ENCODE measurements at regions not wholly inside any gene's neighbourhood (a gene's known extent, or its start where the extent isn't known, plus 50 kb on each side); places are given as distances from the start of the nearest gene placed in this dataset.

- no peak for DNase-seq
Measured at GRCh38 chr2:8254791-8255447, 426.9 kb upstream of the ID2 start.

- no peak for DNase-seq
Measured at GRCh38 chr2:8255448-8255800, 426.4 kb upstream of the ID2 start.

- DNase-seq, result no peak
Measured at GRCh38 chr2:8256905-8257304, 425.0 kb upstream of the ID2 start.

- no peak for DNase-seq
Measured at GRCh38 chr2:8257502-8257901, 424.4 kb upstream of the ID2 start.

- no peak for DNase-seq
Measured at GRCh38 chr2:8258406-8258805, 423.4 kb upstream of the ID2 start.

- DNase-seq, result no peak
Measured at GRCh38 chr2:8259106-8259840, 422.6 kb upstream of the ID2 start.

- no peak for DNase-seq
Measured at GRCh38 chr2:8259841-8260178, 422.0 kb upstream of the ID2 start.

- DNase-seq, result no peak
Measured at GRCh38 chr2:8260213-8260612, 421.6 kb upstream of the ID2 start.

GRCh38 chr2:8263901-8264300, 418.0 kb upstream of the ID2 start:
- no peak for DNase-seq

- no peak for DNase-seq
Measured at GRCh38 chr2:8264981-8265380, 416.9 kb upstream of the ID2 start.

GRCh38 chr2:8265476-8266226, 416.2 kb upstream of the ID2 start:
- no peak for DNase-seq

- DNase-seq, result no peak
Measured at GRCh38 chr2:8266563-8266962, 415.3 kb upstream of the ID2 start.

- DNase-seq, result no peak
Measured at GRCh38 chr2:8267048-8267447, 414.8 kb upstream of the ID2 start.

- no peak for DNase-seq
Measured at GRCh38 chr2:8267721-8268120, 414.1 kb upstream of the ID2 start.

- no peak for DNase-seq
Measured at GRCh38 chr2:8268172-8268783, 413.6 kb upstream of the ID2 start.

GRCh38 chr2:8270699-8271098, 411.2 kb upstream of the ID2 start:
- DNase-seq, result no peak

GRCh38 chr2:8271461-8271860, 410.4 kb upstream of the ID2 start:
- no peak for DNase-seq

- no peak for DNase-seq
Measured at GRCh38 chr2:8276026-8276425, 405.8 kb upstream of the ID2 start.

GRCh38 chr2:8277921-8278571, 403.8 kb upstream of the ID2 start:
- no peak for DNase-seq

GRCh38 chr2:8278709-8279354, 403.0 kb upstream of the ID2 start:
- no peak for DNase-seq

GRCh38 chr2:8279506-8279905, 402.4 kb upstream of the ID2 start:
- DNase-seq, result no peak

GRCh38 chr2:8281234-8281633, 400.6 kb upstream of the ID2 start:
- DNase-seq, result no peak

Data from NCI-H2227 treated with DMSO at 0.1 percent for 48 hours (cell line).